ENCODE measurements at regions not wholly inside any gene's neighbourhood (a gene's known extent, or its start where the extent isn't known, plus 50 kb on each side); places are given as distances from the start of the nearest gene placed in this dataset.

GRCh38 chr12:40156021-40156764, 50.3 kb upstream of the SLC2A13 start:
- ATAC-seq, result no peak
- ChIA-PET CTCF (interaction anchor here (0.6 to 4.2 kb wide), 5 partner anchors 18 to 159 kb away, joined by 3 to 33 read pairs (median 3); no protein-coding TSS in a partner anchor), POLR2A (no interaction called here)

More at GRCh38 chr12:40156021-40156764, 50.3 kb upstream of the SLC2A13 start:
- H3K4me2 ChIP-seq, result no peak overlapping the region
- H3K4me1 ChIP-seq, result peaks cover 6% of the 10 kb centered on the region; the same call in 2 of the 3 replicates
- 88% methylated on average over 5 of the region's 5 CpGs for WGBS (ENCODE audit: missing lambda C conversion rate)
- H3K9me3 ChIP-seq, result no peaks in the 10 kb centered on the region
- H3K27ac ChIP-seq, result no peak overlapping the region
- TF ChIP-seq JUNB (IDR thresholded peaks at IDR 0.05), result no peak
- no peak for TF ChIP-seq RAD21 (conservative IDR thresholded peaks at IDR 0.05 in 1 of 2, IDR thresholded peaks at IDR 0.05 in 1 of 2)
- TF ChIP-seq EHF (CRISPR knock-in tag; IDR thresholded peaks at IDR 0.05), result no peak
- no peak for TF ChIP-seq ZC3H11A (IDR thresholded peaks at IDR 0.05)
- no peak for TF ChIP-seq JUN (IDR thresholded peaks at IDR 0.05)
- TF ChIP-seq HOXB13 (CRISPR knock-in tag; IDR thresholded peaks at IDR 0.05; ENCODE audit: low read depth), result no peak
- no peak for TF ChIP-seq RCOR1 (IDR thresholded peaks at IDR 0.05; ENCODE audit: low read depth, low read length)
- no peak for TF ChIP-seq HOXA7 (CRISPR knock-in tag; IDR thresholded peaks at IDR 0.05)
- TF ChIP-seq FOXS1 (CRISPR knock-in tag; IDR thresholded peaks at IDR 0.05), result no peak
- no peak for TF ChIP-seq GATA3 (IDR thresholded peaks at IDR 0.05; ENCODE audit: borderline replicate concordance)
- TF ChIP-seq CTCF (IDR thresholded peaks at IDR 0.05), result no peak
- TF ChIP-seq MAZ (IDR thresholded peaks at IDR 0.05; ENCODE audit: borderline replicate concordance, low read depth, low read length), result no peak
- TF ChIP-seq EP300 (IDR thresholded peaks at IDR 0.05), result no peak
- TF ChIP-seq SREBF2 (IDR thresholded peaks at IDR 0.05), result no peak
- no peak overlapping the region for H3K4me3 ChIP-seq
- DNase-seq (ENCODE audit: low read depth in 1 of 2, low spot score in 1 of 2) (no peak), FAIRE-seq (no peak)
